HUES48 (cell line): ENCODE measurements at regions not wholly inside any gene's neighbourhood (a gene's known extent, or its start where the extent isn't known, plus 50 kb on each side); places are given as distances from the start of the nearest gene placed in this dataset.

Experiments
- H3K27ac ChIP-seq: one replicate; pipeline ENCODE4 v1.7.0; 2013; ENCODE audit warnings: low read depth, low read length, inconsistent platforms
- H3K27me3 ChIP-seq: 2 replicates; pipeline ENCODE4 v1.6.1; 2013; ENCODE audit warnings: mild to moderate bottlenecking, low read length; ENCODE audit not compliant: control insufficient read depth, insufficient read depth
- H3K36me3 ChIP-seq: 2 replicates; pipeline ENCODE4 v1.6.1; 2013; ENCODE audit warnings: low read length; ENCODE audit not compliant: control insufficient read depth, insufficient read depth
- H3K4me1 ChIP-seq: 2 replicates; pipeline ENCODE4 v1.6.1; 2013; ENCODE audit warnings: mild to moderate bottlenecking, low read length; ENCODE audit not compliant: control insufficient read depth, insufficient read depth
- H3K4me3 ChIP-seq: 2 replicates; pipeline ENCODE4 v1.5.1; 2013; ENCODE audit warnings: mild to moderate bottlenecking, low read depth, low read length
- H3K9ac ChIP-seq: 2 replicates; pipeline ENCODE4 v1.6.1; 2013; ENCODE audit warnings: mild to moderate bottlenecking, low read depth, low read length, moderate library complexity
- H3K9me3 ChIP-seq: 2 replicates; pipeline ENCODE4 v1.6.1; 2013; ENCODE audit warnings: low read length; ENCODE audit not compliant: control insufficient read depth, insufficient read depth

DNA sequence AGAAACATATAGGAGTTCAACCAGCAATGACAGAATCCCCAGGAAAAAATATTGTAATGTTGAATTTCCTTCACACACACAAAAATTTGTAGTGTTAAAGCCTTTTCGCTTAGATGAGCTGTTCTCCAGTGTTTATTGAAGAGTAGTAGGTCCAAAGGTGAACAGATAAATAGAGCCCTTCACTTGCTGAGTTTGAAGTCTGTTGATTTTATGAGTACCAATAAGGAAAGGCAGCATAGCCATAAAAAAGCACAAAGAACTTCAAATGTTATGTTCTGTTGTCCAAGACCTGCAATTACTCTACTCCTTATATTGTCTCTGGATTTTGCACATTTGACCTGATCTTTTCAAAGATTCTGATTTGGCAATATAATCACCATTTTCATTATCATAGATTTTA lies 362.7 kb upstream of the B3GALT2 start:
- no peak overlapping the region for H3K9ac ChIP-seq
- H3K36me3 ChIP-seq = no peaks in the 10 kb centered on the region
- no peaks in the 10 kb centered on the region for H3K4me1 ChIP-seq
- no peak overlapping the region for H3K4me3 ChIP-seq
- no peaks in the 10 kb centered on the region for H3K27me3 ChIP-seq
- no peak overlapping the region for H3K27ac ChIP-seq
- no peaks in the 10 kb centered on the region for H3K9me3 ChIP-seq

GRCh38 chr1:193545171-193545570 lies 358.8 kb upstream of the B3GALT2 start:
- Histone ChIP-seq H3K27me3 (no peaks in the 10 kb centered on the region), H3K4me1 (peaks cover 5% of the 10 kb centered on the region), H3K9me3 (no peaks in the 10 kb centered on the region), H3K27ac (no peak overlapping the region), H3K9ac (no peak overlapping the region), H3K4me3 (no peak overlapping the region), H3K36me3 (no peaks in the 10 kb centered on the region)

- Histone ChIP-seq H3K9ac (no peak overlapping the region), H3K9me3 (no peaks in the 10 kb centered on the region), H3K27ac (no peak overlapping the region), H3K4me1 (peaks cover 5% of the 10 kb centered on the region), H3K4me3 (no peak overlapping the region), H3K27me3 (no peaks in the 10 kb centered on the region), H3K36me3 (no peaks in the 10 kb centered on the region)
Measured at GRCh38 chr1:193543259-193543658, 356.8 kb upstream of the B3GALT2 start.

- Histone ChIP-seq H3K36me3 (no peaks in the 10 kb centered on the region), H3K27ac (peak overlapping the region; percentile 0), H3K4me3 (no peak overlapping the region), H3K9me3 (no peaks in the 10 kb centered on the region), H3K27me3 (no peaks in the 10 kb centered on the region), H3K9ac (no peak overlapping the region), H3K4me1 (peaks cover 8% of the 10 kb centered on the region)
Measured at GRCh38 chr1:193542690-193543089, 356.3 kb upstream of the B3GALT2 start.

DNA sequence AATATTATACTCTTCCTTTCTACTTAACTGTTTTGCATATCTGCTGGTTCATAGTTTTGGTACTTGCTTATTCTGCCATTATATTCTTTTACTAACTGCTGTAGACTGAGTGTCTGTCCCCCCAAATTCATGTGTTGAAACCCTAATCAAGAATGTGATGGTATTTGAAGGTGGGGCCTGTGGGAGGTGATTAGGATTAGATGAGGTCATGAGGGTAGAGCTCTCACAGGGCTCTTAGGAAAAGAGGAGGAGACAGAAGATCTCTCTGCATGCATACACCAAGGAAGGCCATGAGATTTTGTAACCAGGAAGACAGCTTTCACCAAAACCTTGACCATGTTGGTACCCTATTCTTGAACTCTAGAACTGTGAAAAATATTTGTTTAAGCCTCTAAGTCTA lies 354.1 kb upstream of the B3GALT2 start:
- no peak overlapping the region for H3K9ac ChIP-seq
- no peak overlapping the region for H3K4me3 ChIP-seq
- H3K27ac ChIP-seq = no peak overlapping the region
- no peaks in the 10 kb centered on the region for H3K36me3 ChIP-seq
- peaks cover 9% of the 10 kb centered on the region for H3K4me1 ChIP-seq
- H3K9me3 ChIP-seq = no peaks in the 10 kb centered on the region
- no peaks in the 10 kb centered on the region for H3K27me3 ChIP-seq

DNA sequence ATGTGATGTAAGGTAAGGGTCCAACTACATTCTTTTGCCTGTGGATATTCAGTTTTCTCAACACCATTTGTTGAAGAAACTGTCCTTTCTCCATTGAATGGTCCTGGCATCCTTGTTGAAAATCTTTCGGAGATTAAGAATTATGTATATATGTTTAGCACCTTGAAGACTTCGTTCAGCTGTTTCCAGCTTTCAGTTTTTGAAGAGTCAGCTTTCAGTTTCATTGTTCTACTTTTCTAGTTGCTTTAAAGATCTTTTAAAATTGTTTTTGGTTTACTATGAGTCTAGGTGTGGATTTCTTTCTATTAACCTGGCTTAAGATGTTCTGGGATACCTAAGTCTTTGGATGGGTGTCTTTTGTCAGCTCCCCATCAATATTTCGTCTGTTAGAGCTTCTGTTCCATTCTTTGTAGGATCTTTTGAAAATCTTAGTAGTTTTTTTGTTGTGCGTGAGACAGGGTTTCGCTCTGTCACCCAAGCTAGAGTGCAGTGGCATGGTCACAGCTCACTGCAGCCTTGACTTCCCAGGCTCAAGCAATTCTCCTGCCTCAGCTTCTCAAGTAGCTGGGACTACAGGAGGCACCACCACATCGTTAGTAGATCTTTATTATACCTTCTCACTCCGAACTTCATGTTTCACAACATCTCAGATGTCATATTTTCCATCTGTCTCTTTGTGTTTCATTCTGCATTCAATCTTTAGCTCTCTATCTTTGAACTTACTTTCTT lies 353.5 kb upstream of the B3GALT2 start:
- Histone ChIP-seq H3K9ac (no peak overlapping the region), H3K27ac (no peak overlapping the region), H3K36me3 (no peaks in the 10 kb centered on the region), H3K4me1 (peaks cover 9% of the 10 kb centered on the region), H3K27me3 (no peaks in the 10 kb centered on the region), H3K4me3 (no peak overlapping the region), H3K9me3 (no peaks in the 10 kb centered on the region)

DNA sequence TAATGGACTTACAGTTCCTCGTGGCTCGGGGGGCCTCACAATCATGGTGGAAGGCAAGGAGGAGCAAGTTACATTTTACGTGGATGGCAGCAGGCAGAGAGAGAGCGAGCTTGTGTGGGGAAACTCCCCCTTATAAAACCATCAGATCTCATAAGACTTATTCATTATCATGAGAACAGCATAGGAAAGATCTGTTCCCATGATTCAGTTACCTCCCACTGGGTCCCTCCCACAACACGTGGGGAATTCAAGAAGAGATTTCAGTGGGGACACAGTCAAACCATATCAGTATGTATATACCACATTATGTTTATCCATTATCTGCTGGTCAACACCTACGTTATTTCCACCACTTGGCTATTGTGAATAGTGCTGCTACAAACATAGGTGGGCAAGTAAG lies 352.3 kb upstream of the B3GALT2 start:
- Histone ChIP-seq H3K36me3 (no peaks in the 10 kb centered on the region), H3K27ac (no peak overlapping the region), H3K9ac (no peak overlapping the region)

GRCh38 chr1:193538003-193538354 lies 351.6 kb upstream of the B3GALT2 start:
- Histone ChIP-seq H3K4me3 (no peak overlapping the region), H3K9me3 (no peaks in the 10 kb centered on the region), H3K4me1 (peaks cover 8% of the 10 kb centered on the region), H3K9ac (no peak overlapping the region), H3K27me3 (no peaks in the 10 kb centered on the region), H3K36me3 (no peaks in the 10 kb centered on the region), H3K27ac (no peak overlapping the region)

More for the DNA sequence above, 352.3 kb upstream of the B3GALT2 start:
- H3K27me3 ChIP-seq = no peaks in the 10 kb centered on the region
- no peak overlapping the region for H3K4me3 ChIP-seq
- H3K4me1 ChIP-seq = peaks cover 9% of the 10 kb centered on the region
- no peaks in the 10 kb centered on the region for H3K9me3 ChIP-seq

- Histone ChIP-seq H3K36me3 (no peaks in the 10 kb centered on the region), H3K9ac (no peak overlapping the region), H3K27me3 (no peaks in the 10 kb centered on the region), H3K4me3 (no peak overlapping the region), H3K4me1 (0 out of 2 replicates have a peak, but pooled peaks cover 4% of the 10 kb centered on the region), H3K27ac (no peak overlapping the region), H3K9me3 (no peaks in the 10 kb centered on the region)
Measured at GRCh38 chr1:193537266-193538002, 351.0 kb upstream of the B3GALT2 start.

DNA sequence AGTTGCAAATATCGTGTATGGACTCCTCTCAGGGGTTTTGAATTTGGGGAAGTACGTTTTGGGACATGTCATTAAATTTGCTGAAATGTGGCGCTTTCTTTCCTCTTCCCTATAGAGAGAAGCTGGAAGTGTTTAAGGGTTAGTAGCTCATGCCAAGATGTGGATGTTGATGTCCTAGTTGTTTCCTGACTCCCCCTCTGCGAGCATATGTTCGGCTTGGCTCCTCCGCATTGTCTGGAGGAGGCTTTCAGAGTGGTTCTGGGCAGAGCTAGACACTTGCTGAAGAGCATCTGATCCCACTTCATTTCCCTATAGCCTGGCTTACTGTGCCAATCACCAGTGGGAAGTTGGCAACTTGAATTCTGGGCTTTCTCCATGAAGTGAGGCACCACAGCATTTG lies 347.4 kb upstream of the B3GALT2 start:
- H3K9ac ChIP-seq = no peak overlapping the region
- no peaks in the 10 kb centered on the region for H3K9me3 ChIP-seq
- no peaks in the 10 kb centered on the region for H3K36me3 ChIP-seq
- no peak overlapping the region for H3K4me3 ChIP-seq
- 0 out of 2 replicates have a peak, but pooled peaks cover 4% of the 10 kb centered on the region for H3K4me1 ChIP-seq
- no peak overlapping the region for H3K27ac ChIP-seq
- H3K27me3 ChIP-seq = no peaks in the 10 kb centered on the region

DNA sequence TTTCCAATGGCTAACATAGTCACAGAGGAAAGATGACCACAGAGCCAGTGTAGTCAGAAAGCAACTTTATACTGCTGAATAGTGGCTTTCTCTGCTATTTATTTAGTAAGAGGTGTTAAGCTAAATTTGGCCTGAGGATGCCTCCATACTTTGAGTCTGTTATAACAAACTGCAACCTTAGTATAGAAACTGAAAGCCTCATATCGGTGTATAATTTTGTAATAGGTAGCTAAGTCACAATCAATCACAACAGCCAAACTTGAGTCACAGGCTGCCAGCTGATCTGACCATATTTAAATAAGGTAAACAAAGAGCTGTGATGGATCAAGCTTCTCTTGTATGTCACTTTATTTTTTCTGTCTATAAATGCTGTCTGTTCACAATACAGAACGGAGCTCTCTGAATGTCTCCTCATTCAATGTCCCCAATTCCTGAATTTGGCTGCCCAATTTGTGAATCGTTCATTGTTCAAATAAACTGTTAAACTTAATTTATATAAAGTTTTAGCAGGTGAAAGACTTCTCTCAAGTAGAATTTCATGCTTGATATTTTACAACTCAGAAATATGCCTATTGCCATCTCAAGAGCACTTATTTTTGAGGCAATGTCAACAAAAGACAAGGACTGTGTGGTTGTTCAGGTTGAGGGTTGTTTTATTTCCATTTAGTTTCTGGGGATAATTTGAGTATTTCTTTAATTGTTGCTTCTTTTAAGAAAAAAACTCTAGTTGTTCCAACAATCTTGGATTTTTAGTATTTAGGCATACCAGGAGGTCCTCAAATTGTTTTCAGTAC lies 339.7 kb upstream of the B3GALT2 start:
- Histone ChIP-seq H3K27ac (no peak overlapping the region), H3K4me3 (no peak overlapping the region), H3K4me1 (no peaks in the 10 kb centered on the region), H3K27me3 (no peaks in the 10 kb centered on the region), H3K36me3 (no peaks in the 10 kb centered on the region), H3K9me3 (no peaks in the 10 kb centered on the region), H3K9ac (no peak overlapping the region)
